HCT116 (cell line): ENCODE measurements at regions not wholly inside any gene's neighbourhood (a gene's known extent, or its start where the extent isn't known, plus 50 kb on each side); places are given as distances from the start of the nearest gene placed in this dataset.

Experiments used
- ATAC-seq: fragments of 200-7000 bp; cut with Tn5 transposase; 2 replicates; pipeline ENCODE4 v1.9.1; 2020; ENCODE audit warnings: mild to moderate bottlenecking, moderate library complexity
- BruUV-seq: library from RNA; stranded (reverse); fragments of 400-500 nt; replicated peaks from 2 replicates; lab custom pipeline; 2021; lab: Mats Ljungman, UMichigan
- CTCF ChIA-PET: fragments of 300-600 bp; sonication (Branson Sonifier 250); formaldehyde crosslinking; loops from one replicate; lab custom pipeline; 2021; ENCODE audit warnings: antibody characterized with exemption; lab: Charles Lee
- POLR2A ChIA-PET: fragments of 300-600, 350-600 bp; sonication (Branson Sonifier 250); formaldehyde crosslinking; loops from one replicate; lab custom pipeline; 2021; ENCODE audit warnings: antibody characterized with exemption; lab: Charles Lee
- RAD21 ChIA-PET, 2 experiments: fragments of 300-600 bp; sonication (Branson Sonifier 250); formaldehyde crosslinking; loops; one replicate each; lab custom pipeline; 2023; ENCODE audit warnings: low total read pairs in 2 of 2; ENCODE audit not compliant: uncharacterized antibody in 2 of 2, unreplicated experiment in 2 of 2, low non-redundant PET in 1 of 2; lab: Charles Lee
- DNase-seq: peaks from one replicate; pipeline ENCODE4 v3.0.0-alpha.2; 2010; ENCODE audit warnings: low read depth, low spot score
- H2AFZ ChIP-seq: fragments of 200-600 bp; shearing (Covaris generic), sonication (generic); 2 replicates; pipeline ENCODE4 v1.6.1; 2017; ENCODE audit warnings: low read depth, mixed run types, mixed read lengths, antibody characterized with exemption, low read length; ENCODE audit not compliant: poor library complexity, severe bottlenecking
- H3K27ac ChIP-seq: 2 replicates; pipeline ENCODE4 v1.5.1; 2012; ENCODE audit warnings: low read depth, low read length
- H3K27me3 ChIP-seq: fragments of 200-600 bp; sonication (generic); 2 replicates; pipeline ENCODE4 v1.6.1; 2016; ENCODE audit warnings: mixed run types, low read length, mixed read lengths; ENCODE audit not compliant: insufficient read depth
- H3K36me3 ChIP-seq, 2 experiments: fragments of 200-500 bp in 1 of 2; fragments of 200-600 bp in 1 of 2; sonication (Bioruptor generic) in 1 of 2; sonication (generic) in 1 of 2; 2 replicates each; pipeline versions ENCODE4 v1.5.1 to v1.6.1; 2014 to 2016; ENCODE audit warnings: low read length in 2 of 2, inconsistent platforms in 1 of 2, mixed read lengths in 1 of 2, mixed run types in 1 of 2; ENCODE audit not compliant: insufficient read depth in 2 of 2, control insufficient read depth in 1 of 2
- H3K4me1 ChIP-seq, 2 experiments: fragments of 200-600 bp in 1 of 2; sonication (generic) in 1 of 2; 2 replicates each; pipeline versions ENCODE4 v1.5.1 to v1.6.1; 2012 to 2017; ENCODE audit warnings: low read length in 2 of 2, inconsistent platforms in 1 of 2, mild to moderate bottlenecking in 1 of 2, mixed read lengths in 1 of 2, mixed run types in 1 of 2, moderate library complexity in 1 of 2; ENCODE audit not compliant: insufficient read depth in 2 of 2, control insufficient read depth in 1 of 2
- H3K4me2 ChIP-seq: fragments of 200-600 bp; sonication (generic); 2 replicates; pipeline ENCODE4 v1.6.1; 2017; ENCODE audit warnings: mixed run types, low read length, mixed read lengths
- H3K4me3 ChIP-seq, 2 experiments: fragments of 200-600 bp in 1 of 2; sonication (generic) in 1 of 2; replicated peaks in 1 of 2; 2 replicates each; pipeline ENCODE4 v1.5.1; 2011 to 2016; ENCODE audit warnings: low read length in 2 of 2, control low read depth in 1 of 2, low read depth in 1 of 2, mild to moderate bottlenecking in 1 of 2, mixed read lengths in 1 of 2, mixed run types in 1 of 2
- H3K79me2 ChIP-seq: fragments of 200-600 bp; sonication (generic); 2 replicates; pipeline ENCODE4 v1.6.1; 2017; ENCODE audit warnings: mild to moderate bottlenecking, mixed run types, low read length, moderate library complexity, mixed read lengths; ENCODE audit not compliant: insufficient read depth
- H3K9ac ChIP-seq: fragments of 200-600 bp; sonication (generic); 2 replicates; pipeline ENCODE4 v1.6.1; 2016; ENCODE audit warnings: low read length, mixed read lengths
- H3K9me2 ChIP-seq: fragments of 200-600 bp; sonication (generic), shearing (Covaris generic); 2 replicates; pipeline ENCODE4 v1.6.1; 2017; ENCODE audit warnings: mixed run types, mild to moderate bottlenecking, moderate library complexity; ENCODE audit not compliant: insufficient read depth
- H3K9me3 ChIP-seq, 2 experiments: fragments of 200-500 bp in 1 of 2; fragments of 200-600 bp in 1 of 2; sonication (Bioruptor generic) in 1 of 2; sonication (generic) in 1 of 2; 2 replicates each; pipeline ENCODE4 v1.6.1; 2014 to 2017; ENCODE audit warnings: low read length in 2 of 2, mixed read lengths in 2 of 2, inconsistent platforms in 1 of 2, low read depth in 1 of 2, mild to moderate bottlenecking in 1 of 2, mixed run types in 1 of 2, moderate library complexity in 1 of 2; ENCODE audit not compliant: control insufficient read depth in 1 of 2, insufficient read depth in 1 of 2
- H4K20me1 ChIP-seq: fragments of 200-600 bp; sonication (generic), shearing (Covaris generic); 2 replicates; pipeline ENCODE4 v1.6.1; 2017; ENCODE audit warnings: mixed run types, mild to moderate bottlenecking, moderate library complexity; ENCODE audit not compliant: insufficient read depth
- ATF3 ChIP-seq: IDR thresholded peaks from 2 replicates; pipeline ENCODE4 v1.6.1; 2012
- CEBPB ChIP-seq: IDR thresholded peaks from 2 replicates; pipeline ENCODE4 v1.6.1; 2012; ENCODE audit warnings: low read depth
- CTCF ChIP-seq, 3 experiments: fragments of 200-600 bp in 1 of 3; sonication (generic) in 1 of 3; IDR thresholded peaks in 2 of 3; conservative IDR thresholded peaks in 1 of 3; 2 replicates each; pipeline ENCODE4 v1.5.1; 2012 to 2017; ENCODE audit warnings: low read depth in 2 of 3, low read length in 2 of 3, antibody characterized with exemption in 1 of 3, borderline replicate concordance in 1 of 3, control low read depth in 1 of 3, mild to moderate bottlenecking in 1 of 3, mixed read lengths in 1 of 3, mixed run types in 1 of 3, moderate library complexity in 1 of 3; ENCODE audit not compliant: insufficient read depth in 1 of 3
- POLR2AphosphoS5 ChIP-seq: IDR thresholded peaks from 2 replicates; pipeline ENCODE4 v1.6.1; 2011; ENCODE audit warnings: mild to moderate bottlenecking, low read depth, low read length, moderate library complexity
- RAD21 ChIP-seq: IDR thresholded peaks from 2 replicates; pipeline ENCODE4 v1.6.1; 2012; ENCODE audit warnings: low read depth, mild to moderate bottlenecking
- ZBTB33 ChIP-seq: IDR thresholded peaks from 2 replicates; pipeline ENCODE4 v1.6.1; 2011; ENCODE audit warnings: mild to moderate bottlenecking, low read length, moderate library complexity; ENCODE audit not compliant: insufficient replicate concordance; ENCODE audit errors: extremely low read depth
- ZNF274 ChIP-seq: fragments of 200-500 bp; sonication (Bioruptor generic); IDR thresholded peaks from 2 replicates; pipeline ENCODE4 v1.6.1; 2014; ENCODE audit warnings: mild to moderate bottlenecking, low read depth, low read length, inconsistent platforms
- intact Hi-C: fragments of 100-400 bp; cut with micrococcal nuclease; formaldehyde crosslinking; loops from 2 replicates; pipeline ENCODE4 v1.10.0; 2022

- no peak for TF ChIP-seq CEBPB
- TF ChIP-seq ZNF274: no peak
These were observed 314.1 kb downstream of the CETN3 start (continued) for GRCh38 chr5:90095292-90096060.

DNA sequence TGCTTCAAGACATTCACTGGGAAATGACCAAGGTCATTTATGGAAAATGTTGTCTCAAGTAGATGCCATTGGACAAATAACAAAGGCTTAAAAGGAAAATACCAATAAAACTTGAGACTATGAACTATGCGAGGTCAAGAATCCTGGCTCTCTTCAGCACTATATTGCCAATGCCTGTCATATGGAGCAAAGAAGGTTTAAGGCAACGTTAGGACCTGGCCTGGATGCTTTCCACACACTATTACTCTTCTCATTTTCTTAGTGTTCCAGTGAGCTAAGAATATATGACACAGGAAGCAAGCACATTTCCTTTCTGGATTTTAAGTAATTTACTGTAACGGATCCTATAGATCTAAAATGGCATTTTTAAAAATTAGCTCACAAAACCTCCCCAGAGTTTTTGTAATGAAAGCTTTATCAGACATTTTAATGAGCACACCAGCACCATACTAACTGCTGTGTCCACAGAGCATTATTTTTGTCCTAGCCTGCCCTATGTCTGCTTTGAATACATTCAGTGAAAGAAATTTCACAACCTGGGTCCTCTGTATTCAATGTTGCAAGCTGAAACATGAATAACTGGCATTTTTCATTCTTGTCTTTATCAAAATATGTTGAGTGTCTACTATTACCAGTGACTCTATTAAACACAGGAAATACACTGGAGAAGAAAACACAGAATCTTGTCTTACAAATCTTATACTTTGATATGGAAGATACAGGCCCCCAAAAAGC lies 315.6 kb downstream of the CETN3 start:
- Histone ChIP-seq H3K27ac (no peak overlapping the region), H2AFZ (peak overlapping the region; percentile 18), H3K9ac (no peak overlapping the region), H3K9me2 (no peaks in the 10 kb centered on the region), H3K4me2 (no peak overlapping the region), H3K27me3 (no peaks in the 10 kb centered on the region), H3K36me3 (no peaks in the 10 kb centered on the region), H3K79me2 (no peaks in the 10 kb centered on the region), H4K20me1 (no peaks in the 10 kb centered on the region), H3K9me3 (no peaks in the 10 kb centered on the region), H3K4me3 (no peak overlapping the region), H3K4me1 (peaks cover 12 to 26% of the 10 kb centered on the region in 2 experiments)
- TF ChIP-seq CTCF (IDR thresholded peaks at IDR 0.05 in 2 of 3, conservative IDR thresholded peaks at IDR 0.05 in 1 of 3; ENCODE audit: borderline replicate concordance in 1 of 3, insufficient read depth in 1 of 3, low read depth in 2 of 3, low read length in 2 of 3): no peak
- TF ChIP-seq CEBPB: no peak
- no peak for TF ChIP-seq ZBTB33
- no peak for TF ChIP-seq POLR2AphosphoS5
- TF ChIP-seq ATF3: no peak
- no peak for TF ChIP-seq RAD21
- RAD21 ChIA-PET: no interaction called here
- intact Hi-C loops: no loop called here
- CTCF ChIA-PET: no interaction called here
- ATAC-seq: no peak
- no TSS peak for BruUV-seq
- DNase-seq: no peak
- POLR2A ChIA-PET: no interaction called here
